GM23338 (cell line): ENCODE measurements at regions not wholly inside any gene's neighbourhood (a gene's known extent, or its start where the extent isn't known, plus 50 kb on each side); places are given as distances from the start of the nearest gene placed in this dataset.

Experiments
- ATAC-seq: fragments of 200-7000 bp; cut with Tn5 transposase; 3 replicates; pipeline ENCODE4 v1.9.1; 2020
- DNase-seq: peaks from one replicate; pipeline ENCODE4 v3.0.0-alpha.2; 2015; ENCODE audit warnings: low spot score
- H2AFZ ChIP-seq: fragments of 200-600 bp; sonication (generic); 2 replicates; pipeline ENCODE4 v1.8.0; 2016; ENCODE audit warnings: antibody characterized with exemption, mild to moderate bottlenecking, moderate library complexity
- H3F3A ChIP-seq: fragments of 200-600 bp; sonication (generic); replicated peaks from 2 replicates; pipeline ENCODE4 v1.8.0; 2017; ENCODE audit warnings: antibody characterized with exemption, mixed run types, low read depth
- H3K27ac ChIP-seq: fragments of 200-600 bp; sonication (generic); 2 replicates; pipeline ENCODE4 v1.6.1; 2016; ENCODE audit warnings: low read depth
- H3K27me3 ChIP-seq: fragments of 200-600 bp; sonication (generic); 2 replicates; pipeline ENCODE4 v1.8.0; 2016; ENCODE audit warnings: mild to moderate bottlenecking, mixed run types, moderate library complexity; ENCODE audit not compliant: insufficient read depth
- H3K36me3 ChIP-seq: fragments of 200-600 bp; sonication (generic); 2 replicates; pipeline ENCODE4 v1.8.0; 2016; ENCODE audit warnings: mild to moderate bottlenecking; ENCODE audit not compliant: insufficient read depth
- H3K4me1 ChIP-seq: fragments of 200-600 bp; sonication (generic); 2 replicates; pipeline ENCODE4 v1.8.0; 2016; ENCODE audit warnings: mild to moderate bottlenecking, moderate library complexity; ENCODE audit not compliant: insufficient read depth
- H3K4me2 ChIP-seq: fragments of 200-600 bp; sonication (generic); 2 replicates; pipeline ENCODE4 v1.7.1; 2017; ENCODE audit warnings: mixed run types
- H3K4me3 ChIP-seq: fragments of 200-600 bp; sonication (generic); 2 replicates; pipeline ENCODE4 v1.6.1; 2016; ENCODE audit warnings: mixed run types
- H3K79me2 ChIP-seq: fragments of 200-600 bp; sonication (generic); replicated peaks from 2 replicates; pipeline ENCODE4 v1.8.0; 2017; ENCODE audit warnings: mild to moderate bottlenecking; ENCODE audit not compliant: insufficient read depth
- H3K9me2 ChIP-seq: fragments of 200-600 bp; sonication (generic); 2 replicates; pipeline ENCODE4 v1.8.0; 2017; ENCODE audit not compliant: insufficient read depth
- H4K20me1 ChIP-seq: fragments of 200-600 bp; sonication (generic); replicated peaks from 2 replicates; pipeline ENCODE4 v1.8.0; 2017; ENCODE audit warnings: mild to moderate bottlenecking; ENCODE audit not compliant: insufficient read depth
- H3K27ac Mint-ChIP-seq: 2 replicates; pipeline ENCODE4 v1.8.0; 2020; ENCODE audit warnings: inconsistent platforms, mild to moderate bottlenecking, moderate library complexity, mixed read lengths
- H3K27me3 Mint-ChIP-seq: 3 replicates; pipeline ENCODE4 v1.8.0; 2022; ENCODE audit warnings: low read depth, mild to moderate bottlenecking, moderate library complexity, mixed read lengths, inconsistent platforms; ENCODE audit not compliant: insufficient read depth, poor library complexity
- H3K36me3 Mint-ChIP-seq: 3 replicates; pipeline ENCODE4 v1.8.0; 2021; ENCODE audit warnings: low read depth, mild to moderate bottlenecking, inconsistent platforms, moderate library complexity, mixed read lengths
- H3K4me1 Mint-ChIP-seq: 3 replicates; pipeline ENCODE4 v1.8.0; 2020; ENCODE audit warnings: mild to moderate bottlenecking, inconsistent platforms, mixed read lengths
- H3K4me3 Mint-ChIP-seq: 3 replicates; pipeline ENCODE4 v1.8.0; 2021; ENCODE audit warnings: moderate library complexity, mild to moderate bottlenecking, inconsistent platforms, mixed read lengths
- H3K9me3 Mint-ChIP-seq: 3 replicates; pipeline ENCODE4 v1.8.0; 2020; ENCODE audit warnings: moderate library complexity, mild to moderate bottlenecking, inconsistent platforms, mixed read lengths
- EZH2 ChIP-seq: fragments of 200-600 bp; sonication (generic); IDR thresholded peaks from one replicate; pipeline ENCODE4 v1.8.0; 2017; ENCODE audit warnings: antibody characterized with exemption, mild to moderate bottlenecking, low read depth; ENCODE audit not compliant: unreplicated experiment
- EZH2phosphoT487 ChIP-seq: fragments of 200-600 bp; sonication (generic); IDR thresholded peaks from one replicate; pipeline ENCODE4 v1.8.1; 2018; ENCODE audit warnings: antibody characterized with exemption; ENCODE audit not compliant: unreplicated experiment
- JUNB ChIP-seq: IDR thresholded peaks from one replicate; pipeline ENCODE4 v1.6.1; 2016; ENCODE audit warnings: antibody characterized with exemption; ENCODE audit not compliant: unreplicated experiment
- NANOG ChIP-seq: IDR thresholded peaks from 2 replicates; pipeline ENCODE4 v1.6.1; 2016; ENCODE audit warnings: antibody characterized with exemption, borderline replicate concordance
- REST ChIP-seq: IDR thresholded peaks from one replicate; pipeline ENCODE4 v1.6.1; 2018; ENCODE audit warnings: antibody characterized with exemption; ENCODE audit not compliant: unreplicated experiment
- STAT1 ChIP-seq: IDR thresholded peaks from one replicate; pipeline ENCODE4 v1.6.1; 2016; ENCODE audit warnings: antibody characterized with exemption; ENCODE audit not compliant: unreplicated experiment
- ZNF114 ChIP-seq: fragments of 250-450 bp; sonication (Bioruptor Pico); IDR thresholded peaks from 2 replicates; pipeline ENCODE4 v1.5.0; 2020; ENCODE audit warnings: mild to moderate bottlenecking, moderate library complexity
- ZNF331 ChIP-seq: fragments of 250-450 bp; sonication (Bioruptor Pico); IDR thresholded peaks from 2 replicates; pipeline ENCODE4 v1.5.0; 2020; ENCODE audit warnings: low read depth, mild to moderate bottlenecking, moderate library complexity
- ZNF462 ChIP-seq: fragments of 250-450 bp; sonication (Bioruptor Pico); IDR thresholded peaks from 2 replicates; pipeline ENCODE4 v1.5.0; 2020; ENCODE audit warnings: mild to moderate bottlenecking, moderate library complexity

GRCh38 chr5:56640763-56641406 is 174.5 kb upstream of the MAP3K1 start:
- H3K27ac Mint-ChIP-seq = no peak overlapping the region

More at GRCh38 chr5:56640763-56641406, 174.5 kb upstream of the MAP3K1 start:
- H3K9me2 ChIP-seq = no peaks in the 10 kb centered on the region
- H3K4me1 ChIP-seq = peaks cover 27% of the 10 kb centered on the region
- peaks cover 35% of the 10 kb centered on the region for H3K4me1 Mint-ChIP-seq
- no peak for DNase-seq
- H3K36me3 ChIP-seq = no peaks in the 10 kb centered on the region
- H3K27me3 ChIP-seq = no peaks in the 10 kb centered on the region
- TF ChIP-seq NANOG (no peak), ZNF114 (CRISPR knock-in tag) (no peak), JUNB (no peak), STAT1 (no peak), EZH2 (no peak), EZH2phosphoT487 (no peak), ZNF462 (no peak), REST (no peak), ZNF331 (CRISPR knock-in tag) (no peak)
- no peaks in the 10 kb centered on the region for H3K36me3 Mint-ChIP-seq
- H3K4me2 ChIP-seq = no peak overlapping the region
- no peak overlapping the region for H3K4me3 ChIP-seq
- no peaks in the 10 kb centered on the region for H3F3A ChIP-seq
- no peak overlapping the region for H3K27ac ChIP-seq
- H2AFZ ChIP-seq = no peak overlapping the region
- H3K79me2 ChIP-seq = no peaks in the 10 kb centered on the region
- no peaks in the 10 kb centered on the region for H3K9me3 Mint-ChIP-seq
- H4K20me1 ChIP-seq = no peaks in the 10 kb centered on the region
- H3K4me3 Mint-ChIP-seq = no peak overlapping the region
- peaks cover 8% of the 10 kb centered on the region for H3K27me3 Mint-ChIP-seq
- ATAC-seq = no peak
